C4-2B (cell line): ENCODE measurements at regions not wholly inside any gene's neighbourhood (a gene's known extent, or its start where the extent isn't known, plus 50 kb on each side); places are given as distances from the start of the nearest gene placed in this dataset.

Source experiments
- CTCF ChIP-seq: fragments of 450-650 bp; conservative IDR thresholded peaks from 2 replicates; pipeline ENCODE4 v1.5.1; 2017; ENCODE audit warnings: mild to moderate bottlenecking
- ZFX ChIP-seq: fragments of 450-650 bp; IDR thresholded peaks from 2 replicates; pipeline ENCODE4 v1.6.1; 2017

- TF ChIP-seq CTCF (peak; percentile 71), ZFX (no peak)
Measured at GRCh38 chr1:116203181-116203723, 92.1 kb downstream of the MAB21L3 start.
